ENCODE measurements at regions not wholly inside any gene's neighbourhood (a gene's known extent, or its start where the extent isn't known, plus 50 kb on each side); places are given as distances from the start of the nearest gene placed in this dataset.
A peak's percentile ranks its signal among the peaks of the same experiment; 100 is the strongest.

GRCh38 chr17:77527409-77527808, 386.6 kb downstream of the SEC14L1 start (continued):
- no peak for TF ChIP-seq ERG (CRISPR knock-in tag; IDR thresholded peaks at IDR 0.05)
- TF ChIP-seq HMGA2 (CRISPR knock-in tag; IDR thresholded peaks at IDR 0.05), result no peak
- TF ChIP-seq ZSCAN18 (CRISPR knock-in tag; IDR thresholded peaks at IDR 0.05), result no peak
- TF ChIP-seq ZNF396 (CRISPR knock-in tag; IDR thresholded peaks at IDR 0.05; ENCODE audit: borderline replicate concordance), result no peak
- no peak for TF ChIP-seq E2F4 (CRISPR knock-in tag; IDR thresholded peaks at IDR 0.05; ENCODE audit: borderline replicate concordance, low read depth)
- TF ChIP-seq OVOL2 (CRISPR knock-in tag; IDR thresholded peaks at IDR 0.05; ENCODE audit: borderline replicate concordance), result no peak
- TF ChIP-seq SMAD4 (CRISPR knock-in tag; IDR thresholded peaks at IDR 0.05), result no peak
- TF ChIP-seq ETV6 (CRISPR knock-in tag; IDR thresholded peaks at IDR 0.05), result no peak
- no peak for TF ChIP-seq PRRX2 (CRISPR knock-in tag; IDR thresholded peaks at IDR 0.05)
- no peak for TF ChIP-seq RORB (CRISPR knock-in tag; IDR thresholded peaks at IDR 0.05)

- Mint-ChIP-seq H3K4me1 (peaks cover 3% of the 10 kb centered on the region; the same call in 1 of the 2 replicates), H3K9me3 (peaks cover 35% of the 10 kb centered on the region), H3K27me3 (ENCODE audit: low read depth) (peaks cover 50% of the 10 kb centered on the region), H3K27ac (no peak overlapping the region), H3K4me3 (peak overlapping the region; percentile 62), H3K36me3 (peaks cover 23% of the 10 kb centered on the region)
- CTCF ChIA-PET, result interaction anchor here (0.7 to 2.2 kb wide), 15 partner anchors 12 to 491 kb away, joined by 3 to 11 read pairs (median 4); no protein-coding TSS in a partner anchor
- ATAC-seq (no peak), DNase-seq (ENCODE audit: low spot score) (no peak)
- POLR2A ChIA-PET, result no interaction called here
- no peak for TF ChIP-seq ZNF512 (CRISPR knock-in tag; IDR thresholded peaks at IDR 0.05; ENCODE audit: borderline replicate concordance)
- TF ChIP-seq AFF4 (CRISPR knock-in tag; IDR thresholded peaks at IDR 0.05; ENCODE audit: borderline replicate concordance), result no peak
- TF ChIP-seq TCF7 (CRISPR knock-in tag; IDR thresholded peaks at IDR 0.05; ENCODE audit: low read depth), result no peak
- TF ChIP-seq FOXP1 (CRISPR knock-in tag; IDR thresholded peaks at IDR 0.05; ENCODE audit: borderline replicate concordance), result no peak
- no peak for TF ChIP-seq TEAD1 (CRISPR knock-in tag; IDR thresholded peaks at IDR 0.05)
- TF ChIP-seq ZNF671 (CRISPR knock-in tag; IDR thresholded peaks at IDR 0.05), result no peak
- TF ChIP-seq ZNF416 (CRISPR knock-in tag; IDR thresholded peaks at IDR 0.05), result no peak
- TF ChIP-seq ELF4 (CRISPR knock-in tag; IDR thresholded peaks at IDR 0.05; ENCODE audit: low read depth), result no peak
- no peak for TF ChIP-seq ATF3 (CRISPR knock-in tag; conservative IDR thresholded peaks at IDR 0.05)
- TF ChIP-seq E2F1 (CRISPR knock-in tag; IDR thresholded peaks at IDR 0.05), result no peak
- no peak for TF ChIP-seq MAX (CRISPR knock-in tag; IDR thresholded peaks at IDR 0.05)
Observed at GRCh38 chr17:77527836-77528505, 387.2 kb downstream of the SEC14L1 start.

All from WTC11 (cell line).